GM12892 (cell line): ENCODE measurements at regions not wholly inside any gene's neighbourhood (a gene's known extent, or its start where the extent isn't known, plus 50 kb on each side); places are given as distances from the start of the nearest gene placed in this dataset.
"Not testable (repeated sequence)": the region's sequence is repeated elsewhere in the genome, so short reads cannot be mapped to it uniquely, and the experiment has no call there.

Experiments used
- DNase-seq: peaks from one replicate; pipeline ENCODE4 v3.0.0; 2011; ENCODE audit not compliant: insufficient read length
- FAIRE-seq: peaks from 2 replicates; lab custom pipeline; 2011; peaks lifted over from hg19 to GRCh38; lab: Jason Lieb, UNC
- POLR2A ChIP-seq: IDR thresholded peaks from 2 replicates; pipeline ENCODE4 v1.6.1; 2011; ENCODE audit warnings: low read depth, low read length, control low read depth
- POLR2AphosphoS5 ChIP-seq: IDR thresholded peaks from 2 replicates; pipeline ENCODE4 v1.6.1; 2011; ENCODE audit warnings: low read depth, low read length, control low read depth
- TAF1 ChIP-seq: IDR thresholded peaks from 2 replicates; pipeline ENCODE4 v1.6.1; 2011; ENCODE audit warnings: low read depth, mild to moderate bottlenecking, control low read depth, low read length, borderline replicate concordance

- FAIRE-seq (peak; percentile 61), DNase-seq (no peak)
- TF ChIP-seq POLR2A (no peak), TAF1 (no peak), POLR2AphosphoS5 (no peak)
Observed at GRCh38 chr2:8552293-8552801, 129.5 kb upstream of the ID2 start.

GRCh38 chr2:8553643-8554042 is 128.2 kb upstream of the ID2 start:
- TF ChIP-seq POLR2AphosphoS5, result no peak
- TF ChIP-seq POLR2A, result no peak
- TF ChIP-seq TAF1, result no peak
- FAIRE-seq (no peak), DNase-seq (no peak)

- DNase-seq, result no peak
- FAIRE-seq, result no peak
Observed at GRCh38 chr2:8554296-8554806, 127.5 kb upstream of the ID2 start.

GRCh38 chr2:8555543-8555942 is 126.3 kb upstream of the ID2 start:
- no peak for TF ChIP-seq POLR2A
- TF ChIP-seq POLR2AphosphoS5, result no peak
- no peak for TF ChIP-seq TAF1
- no peak for FAIRE-seq

More at GRCh38 chr2:8554296-8554806, 127.5 kb upstream of the ID2 start:
- TF ChIP-seq POLR2A (no peak), POLR2AphosphoS5 (no peak), TAF1 (no peak)

GRCh38 chr2:8558096-8558495 is 123.8 kb upstream of the ID2 start:
- TF ChIP-seq POLR2A, result no peak
- no peak for TF ChIP-seq TAF1
- no peak for TF ChIP-seq POLR2AphosphoS5
- DNase-seq (no peak), FAIRE-seq (no peak)

More at GRCh38 chr2:8555543-8555942, 126.3 kb upstream of the ID2 start:
- DNase-seq, result no peak

GRCh38 chr2:8558956-8559355 is 122.9 kb upstream of the ID2 start:
- TF ChIP-seq POLR2A, result no peak
- no peak for TF ChIP-seq TAF1
- TF ChIP-seq POLR2AphosphoS5, result no peak
- DNase-seq (no peak), FAIRE-seq (no peak)

- no peak for TF ChIP-seq TAF1
- no peak for TF ChIP-seq POLR2AphosphoS5
- TF ChIP-seq POLR2A, result no peak
- FAIRE-seq (no peak), DNase-seq (no peak)
Observed at GRCh38 chr2:8559805-8560204, 122.1 kb upstream of the ID2 start.

GRCh38 chr2:8561692-8562091 is 120.2 kb upstream of the ID2 start:
- DNase-seq, FAIRE-seq: not testable (repeated sequence)

- DNase-seq, result no peak
- no peak for FAIRE-seq
- TF ChIP-seq TAF1, result no peak
- TF ChIP-seq POLR2A, result no peak
- TF ChIP-seq POLR2AphosphoS5, result no peak
Observed at GRCh38 chr2:8563814-8564474, 117.9 kb upstream of the ID2 start.

- TF ChIP-seq TAF1 (no peak), POLR2A (no peak), POLR2AphosphoS5 (no peak)
- FAIRE-seq, result no peak
- DNase-seq, result no peak
Observed at GRCh38 chr2:8564475-8564874, 117.4 kb upstream of the ID2 start.

- TF ChIP-seq POLR2AphosphoS5 (no peak), POLR2A (no peak), TAF1 (no peak)
- no peak for FAIRE-seq
- no peak for DNase-seq
Observed at GRCh38 chr2:8565399-8566154, 116.3 kb upstream of the ID2 start.

- TF ChIP-seq POLR2A (no peak), TAF1 (no peak), POLR2AphosphoS5 (no peak)
- FAIRE-seq, result no peak
- DNase-seq, result no peak
Observed at GRCh38 chr2:8566155-8566670, 115.6 kb upstream of the ID2 start.
